ENCODE measurements at regions not wholly inside any gene's neighbourhood (a gene's known extent, or its start where the extent isn't known, plus 50 kb on each side); places are given as distances from the start of the nearest gene placed in this dataset.
"Not testable (repeated sequence)": the region's sequence is repeated elsewhere in the genome, so short reads cannot be mapped to it uniquely, and the experiment has no call there.

DNA sequence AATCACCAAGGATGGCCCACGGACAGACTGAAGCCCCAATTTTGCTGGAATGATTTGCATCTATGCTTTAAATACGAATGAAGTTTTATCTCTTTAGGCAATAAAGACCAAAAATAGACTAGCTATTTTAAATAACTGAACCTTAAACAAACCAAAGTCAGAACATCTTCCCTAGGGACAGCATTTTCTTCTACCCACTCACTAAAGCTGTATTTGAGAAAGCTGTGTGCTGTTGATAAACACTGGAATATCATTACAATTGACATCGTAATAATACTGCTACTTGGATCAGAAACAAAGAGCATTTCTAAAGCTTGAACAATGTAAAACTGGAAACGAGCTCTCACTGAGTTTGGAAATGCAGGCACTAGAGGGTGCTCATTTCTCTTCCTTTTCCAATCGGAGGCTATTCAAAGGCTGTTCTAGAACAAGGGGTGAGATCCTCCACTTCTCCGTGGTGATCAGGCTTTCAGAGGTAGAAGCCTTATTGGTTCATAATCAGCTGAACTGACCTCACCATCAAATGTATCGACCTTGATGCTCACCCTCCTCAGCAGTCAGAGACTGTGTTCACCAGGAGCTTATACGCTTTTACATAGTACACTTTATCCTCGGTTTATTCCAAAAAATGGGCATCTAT, 225.3 kb upstream of the PRSS1 start:
- DNase-seq = no peak

GRCh38 chr7:142522735-142523134, 226.5 kb upstream of the PRSS1 start:
- DNase-seq = no peak

DNA sequence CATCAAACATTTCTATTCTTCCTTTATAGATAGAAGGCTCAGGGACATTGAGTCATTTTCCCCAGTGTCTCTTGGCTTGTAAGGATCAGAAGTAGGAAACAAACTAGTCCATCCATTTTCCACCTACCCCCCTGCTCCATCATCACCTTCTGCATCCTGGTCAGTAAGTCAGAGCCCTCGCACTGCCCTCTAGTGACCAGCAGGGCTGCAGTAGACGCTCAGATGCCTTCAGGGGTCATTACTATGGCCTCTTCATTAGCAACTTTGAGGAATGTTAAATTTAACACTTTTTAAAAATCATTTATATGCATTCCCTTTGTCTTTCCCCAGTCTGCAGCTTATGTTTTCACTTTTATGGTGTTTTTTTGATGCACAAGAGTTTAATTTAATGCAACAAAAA, 228.4 kb upstream of the PRSS1 start:
- DNase-seq = not testable (repeated sequence)

DNA sequence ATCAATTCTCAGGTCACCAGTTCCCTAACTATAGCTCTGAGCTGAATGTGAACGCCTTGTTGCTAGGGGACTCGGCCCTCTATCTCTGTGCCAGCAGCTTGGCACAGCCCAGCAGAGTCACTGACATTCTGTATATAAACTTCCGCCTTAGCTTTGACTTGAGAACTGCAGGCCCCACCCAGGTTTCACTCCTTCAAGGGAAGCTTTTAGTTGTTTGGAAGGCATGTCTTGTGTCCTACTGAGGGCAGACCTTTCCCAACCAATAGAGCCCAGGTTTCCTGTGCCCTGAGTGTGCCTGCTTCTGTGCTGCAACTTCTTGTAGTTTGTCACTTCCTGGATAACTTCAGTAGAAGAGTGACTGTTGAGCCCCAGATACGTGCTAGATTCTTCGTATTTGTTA, 228.8 kb upstream of the PRSS1 start:
- DNase-seq = not testable (repeated sequence)

- no peak for DNase-seq
Measured at GRCh38 chr7:142519079-142520078, 229.9 kb upstream of the PRSS1 start.

- DNase-seq = peak; percentile 21
Measured at GRCh38 chr7:142516038-142516501, 233.2 kb upstream of the PRSS1 start.

DNA sequence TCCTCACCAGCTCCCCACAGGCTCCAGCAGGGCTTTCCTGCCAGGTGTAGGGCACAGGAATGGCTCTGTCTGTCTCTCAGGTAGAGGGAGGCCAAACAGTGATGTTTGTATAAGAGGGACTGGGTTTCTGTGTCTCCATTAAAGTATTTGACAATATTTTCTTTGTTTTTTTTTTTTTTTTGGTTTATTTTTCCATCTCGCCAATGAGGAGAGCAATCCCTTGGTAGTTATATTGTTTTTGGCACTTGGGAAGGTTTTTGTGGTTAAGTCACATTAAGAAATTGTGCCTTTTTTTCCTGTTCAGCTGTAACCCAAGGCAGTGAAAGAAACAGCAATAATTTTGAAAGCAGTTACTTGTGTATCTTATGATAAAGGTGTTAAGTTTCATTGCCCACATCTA, 234.6 kb upstream of the PRSS1 start:
- DNase-seq = not testable (repeated sequence)

DNA sequence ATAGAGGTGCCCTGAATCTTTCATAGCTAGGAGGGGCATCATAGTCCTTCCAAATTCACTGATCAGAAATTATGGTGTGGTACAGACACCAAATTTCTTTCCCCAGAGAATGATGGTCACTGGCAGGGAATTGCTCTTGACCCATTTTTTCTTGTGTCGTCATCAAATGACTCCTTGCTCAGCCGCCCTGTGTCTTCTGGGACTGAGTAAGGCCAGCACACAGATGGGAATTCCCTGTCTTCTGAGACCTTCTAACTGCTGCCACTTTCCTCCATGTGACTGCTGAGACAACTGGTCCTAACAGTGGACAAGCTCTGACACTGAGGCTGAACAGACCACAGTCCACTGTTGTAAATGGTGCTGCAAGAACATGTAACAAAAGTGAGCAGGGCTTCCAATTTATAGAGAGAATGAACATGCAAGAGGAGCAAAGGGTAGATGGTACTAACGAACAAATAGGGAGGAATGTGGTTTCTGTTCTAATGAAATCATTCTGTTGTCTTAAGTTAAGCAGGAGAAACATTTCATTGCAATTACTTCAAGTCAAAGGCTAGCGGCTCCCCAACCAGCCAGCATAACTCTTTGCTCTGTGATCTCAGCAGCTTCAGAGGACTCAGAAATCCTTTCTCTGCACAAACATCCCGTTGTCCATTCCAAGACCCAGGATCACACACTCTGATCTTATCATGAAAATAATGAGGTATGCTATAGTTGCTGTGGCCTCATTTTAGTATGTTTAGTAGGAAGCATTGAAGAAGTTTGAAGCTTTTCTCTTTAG, 235.9 kb upstream of the PRSS1 start:
- DNase-seq = no peak

DNA sequence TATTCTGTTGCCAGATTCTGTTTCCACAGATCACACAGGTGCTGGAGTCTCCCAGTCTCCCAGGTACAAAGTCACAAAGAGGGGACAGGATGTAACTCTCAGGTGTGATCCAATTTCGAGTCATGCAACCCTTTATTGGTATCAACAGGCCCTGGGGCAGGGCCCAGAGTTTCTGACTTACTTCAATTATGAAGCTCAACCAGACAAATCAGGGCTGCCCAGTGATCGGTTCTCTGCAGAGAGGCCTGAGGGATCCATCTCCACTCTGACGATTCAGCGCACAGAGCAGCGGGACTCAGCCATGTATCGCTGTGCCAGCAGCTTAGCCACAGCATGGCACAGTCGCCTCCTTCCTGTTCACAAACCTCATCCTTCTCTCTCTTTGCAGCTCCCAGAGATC, 237.5 kb upstream of the PRSS1 start:
- no peak for DNase-seq

DNA sequence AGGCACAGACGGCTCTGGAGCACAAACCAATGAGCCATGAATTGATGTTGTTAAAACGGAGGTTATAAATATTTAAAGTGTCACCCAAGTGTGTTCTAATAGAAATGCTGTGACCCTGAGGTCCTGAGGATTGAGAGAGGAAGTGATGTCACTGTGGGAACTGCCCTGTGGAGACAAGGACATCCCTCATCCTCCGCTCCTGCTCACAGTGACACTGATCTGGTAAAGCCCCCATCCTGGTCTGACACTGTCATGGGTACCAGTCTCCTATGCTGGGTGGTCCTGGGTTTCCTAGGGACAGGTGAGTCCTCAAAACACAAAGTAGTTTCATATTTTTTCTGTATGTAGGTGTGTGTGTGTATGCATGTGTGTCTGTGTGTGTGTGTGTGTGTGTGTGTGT, 237.9 kb upstream of the PRSS1 start:
- DNase-seq = no peak

DNA sequence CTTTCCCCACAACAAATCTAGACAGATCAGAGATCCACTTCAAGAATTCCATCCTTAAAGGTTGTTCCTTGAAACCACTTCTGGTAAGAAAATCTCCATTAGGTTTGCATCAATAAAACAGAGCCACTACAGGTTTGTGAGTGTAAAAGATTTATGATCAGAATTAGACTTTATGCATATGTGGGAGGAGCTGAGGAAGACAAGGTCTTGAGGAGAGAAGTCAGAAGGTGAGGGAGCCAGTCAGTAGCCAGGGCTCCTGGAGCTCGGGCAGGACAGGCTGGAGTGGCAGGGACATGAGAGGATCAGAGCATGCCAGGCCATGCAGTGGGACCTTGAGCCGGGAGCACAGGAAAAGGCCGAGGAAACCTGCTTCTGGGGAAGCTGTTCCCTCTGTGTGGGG, 240.0 kb upstream of the PRSS1 start:
- DNase-seq = not testable (repeated sequence)

- DNase-seq = no peak
Measured at GRCh38 chr7:142508251-142508650, 241.0 kb upstream of the PRSS1 start.

GRCh38 chr7:142507799-142508198, 241.5 kb upstream of the PRSS1 start:
- DNase-seq = no peak

DNA sequence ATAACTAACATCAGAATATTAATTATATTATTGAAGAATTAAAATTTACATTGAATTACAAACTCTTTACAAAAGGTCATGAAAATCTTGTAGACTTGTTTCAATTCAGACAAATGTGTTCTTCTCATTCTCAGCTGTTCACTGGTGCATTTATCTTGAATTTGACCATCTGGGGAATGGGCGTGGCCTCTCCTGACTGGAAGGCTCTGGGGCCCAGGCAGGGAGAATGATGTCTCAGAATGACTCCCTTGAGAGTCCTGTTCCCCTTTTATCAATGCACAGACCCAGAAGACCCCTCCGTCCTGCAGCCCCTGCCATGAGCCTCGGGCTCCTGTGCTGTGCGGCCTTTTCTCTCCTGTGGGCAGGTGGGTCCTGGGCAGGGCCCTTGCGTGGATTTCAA, 242.2 kb upstream of the PRSS1 start:
- DNase-seq = not testable (repeated sequence)

- DNase-seq = no peak
Measured at GRCh38 chr7:142506601-142507000, 242.7 kb upstream of the PRSS1 start.

DNA sequence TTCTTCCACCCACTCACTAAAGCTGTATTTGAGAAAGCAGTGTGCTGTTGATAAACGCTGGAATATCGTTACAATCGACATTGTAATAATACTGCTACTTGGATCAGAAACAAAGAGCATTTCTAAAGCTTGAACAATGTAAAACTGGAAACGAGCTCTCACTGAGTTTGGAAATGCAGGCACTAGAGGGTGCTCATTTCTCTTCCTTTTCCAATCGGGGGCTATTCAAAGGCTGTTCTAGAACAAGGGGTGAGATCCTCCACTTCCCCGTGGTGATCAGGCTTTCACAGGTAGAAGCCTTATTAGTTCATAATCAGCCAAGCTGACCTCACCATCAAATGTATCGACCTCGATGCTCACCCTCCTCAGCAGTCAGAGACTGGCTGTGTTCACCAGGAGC, 245.3 kb upstream of the PRSS1 start:
- DNase-seq = not testable (repeated sequence)

DNA sequence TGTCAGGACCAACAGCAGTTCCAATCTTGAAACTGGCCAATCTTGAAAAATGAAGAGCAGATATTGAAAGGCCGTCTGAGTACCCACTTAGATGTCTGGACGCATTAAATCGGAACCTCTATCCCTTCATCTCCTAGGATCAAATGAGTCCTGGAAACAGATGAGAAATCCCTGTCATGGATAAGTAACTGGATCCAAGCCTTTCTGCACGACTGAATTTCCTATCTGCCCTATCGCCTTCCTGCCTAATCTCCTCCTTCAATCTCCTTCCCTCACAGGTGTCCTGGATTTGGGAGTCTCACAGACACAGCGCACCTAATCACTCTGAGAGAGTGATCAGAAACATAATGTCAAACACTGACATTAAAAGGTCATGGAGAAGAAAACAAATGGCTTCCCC, 245.2 kb upstream of the PRSS58 start:
- no peak for DNase-seq

- DNase-seq = no peak
Measured at GRCh38 chr7:142501434-142501833, 243.6 kb upstream of the PRSS58 start.

GRCh38 chr7:142500366-142500765, 242.5 kb upstream of the PRSS58 start:
- DNase-seq = no peak

DNA sequence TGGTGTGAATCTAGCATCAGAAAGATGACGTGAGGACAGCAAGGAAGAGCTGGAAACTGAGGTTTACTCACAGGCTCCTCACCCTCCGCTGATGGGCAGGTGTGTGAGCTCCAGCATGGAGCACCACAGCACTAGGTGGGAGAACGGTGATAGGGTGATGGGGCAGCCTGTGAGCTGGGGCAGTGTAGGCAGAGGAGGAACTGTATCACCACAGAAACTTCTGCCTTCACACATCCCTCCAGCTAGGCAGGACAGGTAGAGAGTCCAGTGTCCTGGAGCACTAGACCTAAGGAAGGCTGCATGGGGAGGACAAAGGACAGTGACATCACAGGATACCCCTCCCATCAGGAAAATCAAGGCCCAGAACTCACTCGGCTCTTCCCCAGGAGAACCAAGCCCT, 241.8 kb upstream of the PRSS58 start:
- DNase-seq = no peak

DNA sequence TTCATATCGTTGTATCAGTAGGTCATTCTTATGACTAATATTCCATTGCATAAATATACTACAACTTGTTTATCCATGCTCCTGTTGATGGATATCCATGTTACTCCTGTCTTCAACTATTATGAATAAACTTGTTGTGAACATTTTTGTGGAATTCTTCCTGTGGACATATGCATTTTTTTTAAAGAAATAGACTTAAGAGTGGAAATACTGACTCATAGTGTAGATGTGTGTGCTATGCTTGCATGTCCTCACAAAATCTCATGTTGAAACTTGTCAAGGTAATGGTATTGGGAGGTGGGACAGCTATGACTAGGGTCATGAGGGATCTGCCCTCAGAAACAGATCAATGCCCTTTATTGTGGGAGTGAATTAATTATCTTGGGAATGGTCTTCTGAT, 240.5 kb upstream of the PRSS58 start:
- DNase-seq = no peak

GRCh38 chr7:142496545-142496991, 238.7 kb upstream of the PRSS58 start:
- DNase-seq = no peak

GRCh38 chr7:142495879-142496278, 238.0 kb upstream of the PRSS58 start:
- DNase-seq = not testable (repeated sequence)
